HCEC 1CT (cell line): ENCODE measurements at regions not wholly inside any gene's neighbourhood (a gene's known extent, or its start where the extent isn't known, plus 50 kb on each side); places are given as distances from the start of the nearest gene placed in this dataset.
"Not testable (repeated sequence)": the region's sequence is repeated elsewhere in the genome, so short reads cannot be mapped to it uniquely, and the experiment has no call there.

ENCODE experiments used
- DNase-seq: peaks from one replicate; pipeline ENCODE4 v3.0.0-alpha.2; 2017

DNA sequence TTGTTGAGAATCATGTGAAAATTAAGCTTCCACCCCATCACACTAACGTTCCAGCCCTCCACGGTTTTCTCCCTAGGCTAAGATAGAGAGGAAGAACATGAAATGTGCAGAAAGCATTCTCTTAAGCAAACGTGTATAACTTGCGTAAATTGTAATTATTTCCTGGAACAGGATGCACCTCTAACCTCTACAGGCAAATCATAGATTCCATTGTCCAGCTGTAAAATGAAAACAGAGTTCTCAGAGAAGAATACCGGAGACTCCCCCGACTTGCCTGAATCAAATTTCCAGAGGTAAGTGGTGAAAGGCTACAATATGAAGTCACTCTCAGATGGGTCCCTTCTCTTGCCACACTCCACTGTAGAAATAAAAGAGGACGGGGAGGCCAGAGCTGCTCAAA is 211.4 kb downstream of the FAM72C start:
- DNase-seq, result not testable (repeated sequence)

DNA sequence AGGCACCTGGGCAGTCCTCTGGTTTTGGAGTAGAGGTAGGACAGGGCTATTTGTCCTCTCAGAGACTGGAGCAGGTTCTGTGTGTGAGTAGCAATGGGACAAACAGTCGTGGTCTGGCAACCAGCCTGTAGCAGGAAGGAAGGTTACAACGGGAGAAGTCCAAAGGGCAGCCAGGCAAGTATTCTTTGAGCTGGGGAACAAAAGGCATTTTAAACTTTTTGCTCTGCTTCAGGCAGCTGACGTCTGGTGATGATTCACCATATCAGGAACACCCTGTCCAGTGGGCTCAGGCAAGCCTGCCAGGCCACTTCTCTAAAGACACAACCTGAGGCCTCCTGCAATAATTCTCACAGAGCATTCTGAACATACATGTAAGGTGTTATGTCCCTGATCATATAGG is 215.8 kb downstream of the FAM72C start:
- not testable (repeated sequence) for DNase-seq

- no peak for DNase-seq
Measured at GRCh38 chr1:143748906-143749305, 222.9 kb downstream of the FAM72C start.

DNA sequence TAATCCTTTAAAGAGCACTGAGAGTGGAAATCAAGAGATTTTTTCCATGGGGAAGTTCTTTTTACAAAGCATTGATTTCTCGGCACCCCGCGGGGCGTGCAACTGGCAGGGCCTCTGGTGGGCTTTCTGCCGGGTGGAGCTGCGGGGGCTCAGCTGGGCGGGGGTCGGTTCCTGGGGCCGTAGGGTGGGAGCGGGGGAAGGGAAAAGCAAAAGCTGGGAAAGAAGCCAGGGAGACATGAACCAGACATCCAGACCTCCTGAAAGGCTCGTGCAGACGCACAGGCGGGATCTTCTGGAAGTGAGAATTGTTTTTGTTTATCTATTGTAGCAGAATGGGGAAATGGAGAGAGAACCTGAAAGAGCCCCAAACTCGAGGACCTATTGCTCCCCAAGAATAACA is 235.2 kb downstream of the FAM72C start:
- no peak for DNase-seq

DNA sequence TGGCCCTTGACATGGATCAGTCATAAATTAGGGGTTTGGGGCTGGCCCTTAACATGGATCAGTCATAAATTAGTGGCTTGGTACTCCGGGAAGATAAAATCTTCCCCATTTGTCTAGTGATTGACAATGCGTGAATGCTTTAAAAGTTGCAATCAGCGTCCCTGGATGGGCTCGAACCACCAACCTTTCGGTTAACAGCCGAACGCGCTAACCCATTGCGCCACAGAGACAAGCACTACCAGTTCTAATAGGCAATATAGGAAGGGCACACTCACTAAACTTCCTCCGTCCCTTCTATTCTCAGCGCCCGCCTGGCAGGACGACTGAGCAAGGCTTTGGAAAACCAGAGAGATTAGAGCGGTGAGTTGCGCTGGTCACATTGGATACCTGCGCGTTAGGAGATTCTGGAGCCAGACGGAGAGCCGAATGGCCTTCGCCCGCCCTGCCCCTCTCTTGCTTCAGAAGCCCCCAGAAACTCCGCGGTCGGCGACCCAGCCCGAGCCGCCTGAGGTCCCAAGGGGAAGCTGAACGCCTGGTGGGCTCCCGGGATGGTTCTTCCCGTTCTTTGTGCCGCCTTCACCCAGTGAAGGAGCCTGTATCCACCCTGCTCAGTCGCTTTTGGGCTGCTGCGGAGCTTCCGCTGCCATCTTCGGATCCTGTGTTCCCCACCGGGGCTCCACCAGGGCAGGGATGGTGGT is 235.9 kb downstream of the FAM72C start:
- no peak for DNase-seq

GRCh38 chr1:143734261-143734660 is 237.5 kb downstream of the FAM72C start:
- not testable (repeated sequence) for DNase-seq

DNA sequence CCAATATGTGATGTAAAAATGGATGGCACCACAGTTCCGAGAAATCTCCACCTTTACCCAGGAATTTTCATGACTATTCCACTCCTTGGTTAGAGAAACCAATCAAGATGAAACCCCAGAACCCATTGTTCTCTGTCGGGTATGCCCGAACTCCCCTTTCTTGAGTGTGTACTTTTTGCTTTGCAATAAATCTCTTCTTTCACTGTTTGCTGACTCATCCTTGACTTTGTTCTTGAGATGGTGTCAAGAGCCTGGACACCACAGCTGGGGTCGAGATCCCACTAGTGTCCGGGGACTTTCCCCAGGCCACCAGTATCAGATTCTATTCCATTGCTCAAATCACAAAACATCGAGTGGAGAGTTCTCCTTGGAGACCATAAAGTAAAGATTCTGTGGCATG is 240.9 kb downstream of the FAM72C start:
- not testable (repeated sequence) for DNase-seq

DNA sequence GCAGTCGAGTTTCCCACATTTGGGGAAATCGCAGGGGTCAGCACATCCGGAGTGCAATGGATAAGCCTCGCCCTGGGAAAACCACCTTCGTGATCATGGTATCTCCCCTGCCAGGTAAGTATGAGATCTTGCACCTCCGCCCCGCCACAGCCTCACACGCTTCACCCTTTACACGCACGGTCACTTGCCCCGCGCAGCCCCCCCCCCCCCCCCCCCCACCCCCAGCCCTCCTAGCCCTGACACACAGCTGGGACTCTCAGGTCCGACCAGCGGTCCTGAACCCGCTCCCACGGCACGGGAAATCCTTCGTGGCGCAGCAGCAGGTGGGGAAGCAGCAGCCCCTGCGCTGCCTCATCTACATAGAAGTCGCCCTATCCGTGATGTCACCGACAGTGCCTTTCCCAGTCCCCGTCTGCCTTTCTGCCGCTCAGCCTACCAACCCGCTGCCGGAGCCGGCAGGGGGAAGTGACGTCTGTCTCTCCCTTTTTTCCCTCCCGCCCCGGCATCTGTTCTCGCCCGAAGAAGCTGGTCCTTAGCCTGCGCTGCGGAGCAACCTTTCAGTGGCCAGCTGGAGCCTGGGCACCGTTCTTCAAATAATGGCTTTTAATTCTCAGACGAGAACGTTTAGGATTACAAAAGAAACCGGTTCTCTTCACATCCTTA is 242.2 kb downstream of the FAM72C start:
- DNase-seq, result not testable (repeated sequence)

- DNase-seq, result not testable (repeated sequence)
Measured at GRCh38 chr1:143728802-143729448, 242.9 kb downstream of the FAM72C start.

GRCh38 chr1:143727263-143727662 is 244.5 kb downstream of the FAM72C start:
- no peak for DNase-seq

DNA sequence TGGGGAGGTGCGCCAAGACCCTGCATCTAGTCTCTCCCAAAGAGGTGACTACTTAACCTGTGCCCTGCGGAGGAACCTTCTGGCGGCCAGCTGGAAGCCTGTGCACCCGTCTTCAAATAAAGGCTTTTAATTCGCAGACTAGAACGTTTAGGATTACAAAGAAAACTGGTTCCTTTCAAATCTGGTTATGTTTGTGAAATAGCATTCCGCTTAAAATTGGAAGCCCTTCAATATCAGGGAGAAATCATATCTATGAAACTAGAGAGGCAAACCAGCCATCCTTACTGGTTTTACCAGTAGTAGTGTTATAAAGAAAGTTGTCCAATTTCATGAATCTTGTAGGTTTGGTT is 250.8 kb downstream of the FAM72C start:
- no peak for DNase-seq

GRCh38 chr1:143720087-143721023 is 251.4 kb downstream of the FAM72C start:
- no peak for DNase-seq

- no peak for DNase-seq
Measured at GRCh38 chr1:143718524-143718923, 253.3 kb downstream of the FAM72C start.

DNA sequence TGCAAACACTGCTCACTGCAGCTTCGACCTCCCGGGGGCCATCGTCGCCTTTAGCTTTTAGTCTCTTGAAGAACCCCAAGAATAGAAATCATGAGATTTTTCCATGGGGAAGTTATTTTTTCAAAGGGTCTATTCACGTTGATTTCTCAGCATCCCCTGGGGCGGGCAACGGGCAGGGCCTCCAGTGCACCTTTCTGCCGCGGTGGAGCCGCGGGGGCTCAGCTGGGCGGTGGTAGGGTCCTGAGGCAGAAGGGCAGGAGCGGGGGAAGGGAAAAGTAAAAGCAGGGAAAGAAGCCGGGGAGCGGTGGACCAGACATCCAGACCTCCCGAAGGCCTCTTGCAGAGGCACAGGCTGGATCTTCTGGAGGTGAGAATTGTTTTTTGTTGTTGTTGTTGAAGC is 253.8 kb downstream of the FAM72C start:
- no peak for DNase-seq

DNA sequence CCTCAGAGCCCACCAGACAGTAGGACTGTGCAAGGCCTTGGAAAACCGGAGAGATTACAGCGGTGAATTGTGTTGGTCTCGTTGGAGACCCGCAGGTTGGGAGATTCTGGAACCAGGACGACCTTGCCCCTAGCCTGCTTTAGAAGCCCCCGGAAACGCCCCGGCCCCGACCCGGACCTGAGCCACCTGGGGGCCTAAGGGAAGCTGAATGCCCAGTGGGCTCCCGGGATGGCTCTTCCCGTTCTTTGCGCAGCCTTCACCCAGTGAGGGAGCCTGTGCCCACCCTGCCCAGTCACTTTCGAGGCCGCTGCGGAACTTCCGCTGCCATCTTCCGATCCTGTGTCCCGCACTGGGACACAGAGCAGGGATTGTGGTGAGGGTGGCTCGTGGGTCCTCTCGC is 254.4 kb downstream of the FAM72C start:
- DNase-seq, result no peak

DNA sequence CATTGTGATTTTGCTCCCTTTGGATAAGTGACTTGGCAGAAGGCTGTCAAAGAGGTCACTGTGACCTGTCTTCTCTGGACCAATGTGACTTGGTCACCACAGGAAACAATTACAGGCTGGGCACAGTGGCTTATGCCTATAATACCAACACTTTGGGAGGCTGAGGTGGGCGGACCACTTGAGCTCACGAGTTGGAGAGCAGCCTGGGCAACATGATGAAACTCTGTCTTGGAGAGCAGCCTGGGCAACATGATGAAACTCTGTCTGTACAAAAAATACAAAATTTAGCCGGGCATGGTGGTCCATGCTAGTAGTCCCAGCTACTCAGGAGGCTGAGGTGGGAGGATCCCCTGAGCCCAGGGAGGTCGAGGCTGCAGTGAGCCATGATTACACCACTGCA is 256.9 kb downstream of the FAM72C start:
- not testable (repeated sequence) for DNase-seq

DNA sequence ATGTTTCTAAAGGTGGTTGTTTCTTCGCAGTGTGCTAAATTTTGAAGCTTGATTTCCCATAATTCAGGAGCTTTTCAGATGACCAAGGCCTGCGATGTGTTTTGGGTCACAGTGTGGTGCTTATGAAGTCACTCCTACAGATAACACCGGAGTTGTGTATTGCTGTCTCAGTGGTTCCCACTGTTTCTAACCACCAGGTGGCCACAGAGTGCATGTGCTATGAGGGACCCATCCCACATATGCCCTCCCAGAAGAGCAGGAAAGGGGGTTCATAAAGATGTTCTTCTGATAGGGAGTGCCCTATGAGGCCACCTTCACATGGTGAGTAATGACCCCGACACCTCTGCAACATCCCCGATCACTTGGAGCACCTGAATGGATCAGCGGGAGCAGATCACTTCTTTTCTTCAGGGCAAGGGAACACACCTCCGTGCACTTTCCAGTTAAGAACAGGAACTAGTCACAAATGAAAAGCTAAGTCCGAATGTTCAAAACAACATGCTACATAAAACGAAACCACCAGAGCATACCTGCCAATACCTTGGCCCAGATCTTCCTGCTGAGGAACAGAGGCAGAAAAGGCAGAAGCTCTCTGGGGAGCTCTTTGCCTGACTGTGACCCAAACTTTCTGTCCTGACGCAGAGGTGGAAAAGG is 262.1 kb downstream of the FAM72C start:
- DNase-seq, result not testable (repeated sequence)

- not testable (repeated sequence) for DNase-seq
Measured at GRCh38 chr1:143702739-143703138, 269.0 kb downstream of the FAM72C start.

- no peak for DNase-seq
Measured at GRCh38 chr1:143699731-143700130, 272.1 kb downstream of the FAM72C start.

- no peak for DNase-seq
Measured at GRCh38 chr1:143699115-143699514, 272.7 kb downstream of the FAM72C start.

GRCh38 chr1:143698016-143698415 is 273.8 kb downstream of the FAM72C start:
- no peak for DNase-seq

DNA sequence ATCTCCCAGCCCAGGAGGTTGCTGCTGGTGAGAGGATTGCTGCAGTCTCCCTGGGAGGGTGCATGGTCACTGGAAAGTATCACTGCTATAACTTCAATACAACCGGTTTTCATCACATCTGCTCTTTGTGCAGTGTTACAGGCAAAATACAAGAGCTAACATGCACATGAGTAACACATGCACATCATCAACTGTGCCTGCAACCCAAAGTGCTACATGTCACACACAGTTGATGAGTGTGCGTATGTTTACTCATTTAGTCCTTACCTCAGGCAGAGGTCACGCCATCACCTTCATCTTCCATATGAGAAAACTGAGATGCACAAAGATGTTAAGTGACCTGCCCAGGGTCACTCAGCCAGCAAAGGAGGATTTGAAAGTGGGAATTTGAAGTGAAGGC is 277.7 kb downstream of the FAM72C start:
- DNase-seq, result no peak
